Liver (tissue), 8 donors: ENCODE measurements at regions not wholly inside any gene's neighbourhood (a gene's known extent, or its start where the extent isn't known, plus 50 kb on each side); places are given as distances from the start of the nearest gene placed in this dataset.

Source experiments
- DNase-seq: peaks from one replicate; pipeline ENCODE4 v3.0.0-alpha.2; 2017; ENCODE audit warnings: low spot score
- H3K27ac ChIP-seq, 2 donors: one replicate each; pipeline ENCODE4 v1.7.0; 2013; ENCODE audit warnings: inconsistent platforms in 2 of 2, low read length in 2 of 2, control low read depth in 1 of 2, low read depth in 1 of 2, mild to moderate bottlenecking in 1 of 2
- H3K27me3 ChIP-seq, 4 donors: one replicate each; pipeline versions ENCODE4 v1.6.1 to v1.7.0; 2013; ENCODE audit warnings: low read length in 3 of 4, inconsistent platforms in 1 of 4, mild to moderate bottlenecking in 1 of 4, moderate library complexity in 1 of 4; ENCODE audit not compliant: control insufficient read depth in 4 of 4, insufficient read depth in 4 of 4
- H3K36me3 ChIP-seq, 4 donors: one replicate each; pipeline versions ENCODE4 v1.6.1 to v1.7.0; 2013; ENCODE audit warnings: low read length in 3 of 4, mild to moderate bottlenecking in 3 of 4, low read depth in 1 of 4, moderate library complexity in 1 of 4; ENCODE audit not compliant: control insufficient read depth in 4 of 4, insufficient read depth in 3 of 4
- H3K4me1 ChIP-seq, 4 donors: one replicate each; pipeline versions ENCODE4 v1.6.1 to v1.7.0; 2013; ENCODE audit warnings: low read length in 3 of 4, mild to moderate bottlenecking in 3 of 4, moderate library complexity in 1 of 4; ENCODE audit not compliant: control insufficient read depth in 4 of 4, insufficient read depth in 4 of 4
- H3K4me3 ChIP-seq, 3 donors: one replicate each; pipeline versions ENCODE4 v1.6.1 to v1.7.0; 2013; ENCODE audit warnings: low read length in 3 of 3, control low read depth in 1 of 3, low read depth in 1 of 3, mild to moderate bottlenecking in 1 of 3
- H3K9ac ChIP-seq, 2 donors: one replicate each; pipeline ENCODE4 v1.7.0; 2013; ENCODE audit warnings: low read length in 2 of 2, mild to moderate bottlenecking in 2 of 2, moderate library complexity in 2 of 2, control low read depth in 1 of 2, low read depth in 1 of 2
- H3K9me3 ChIP-seq, 4 donors: one replicate each; pipeline versions ENCODE4 v1.6.1 to v1.7.0; 2013; ENCODE audit warnings: low read length in 3 of 4; ENCODE audit not compliant: control insufficient read depth in 4 of 4
- EGR1 ChIP-seq, 2 donors: IDR thresholded peaks; 2 replicates each; pipeline ENCODE4 v1.6.1; 2016 to 2018; ENCODE audit warnings: antibody characterized with exemption in 2 of 2, low read depth in 2 of 2
- FOXA1 ChIP-seq: IDR thresholded peaks from 2 replicates; pipeline ENCODE4 v1.6.1; 2016; ENCODE audit warnings: antibody characterized with exemption
- FOXA2 ChIP-seq: IDR thresholded peaks from 2 replicates; pipeline ENCODE4 v1.6.1; 2016; ENCODE audit warnings: antibody characterized with exemption
- GABPA ChIP-seq, 2 donors: IDR thresholded peaks in 1 of 2; conservative IDR thresholded peaks in 1 of 2; 2 replicates each; pipeline ENCODE4 v1.6.1; 2016; ENCODE audit warnings: antibody characterized with exemption in 2 of 2, mild to moderate bottlenecking in 1 of 2, moderate library complexity in 1 of 2
- HNF4A ChIP-seq, 2 donors: conservative IDR thresholded peaks; 2 replicates each; pipeline ENCODE4 v1.6.1; 2016; ENCODE audit warnings: antibody characterized with exemption in 2 of 2, mild to moderate bottlenecking in 2 of 2
- HNF4G ChIP-seq: IDR thresholded peaks from 2 replicates; pipeline ENCODE4 v1.6.1; 2016; ENCODE audit warnings: antibody characterized with exemption
- JUND ChIP-seq, 2 donors: IDR thresholded peaks; 2 replicates each; pipeline ENCODE4 v1.6.1; 2016; ENCODE audit warnings: antibody characterized with exemption in 2 of 2
- NR2F2 ChIP-seq: IDR thresholded peaks from 2 replicates; pipeline ENCODE4 v1.6.1; 2016; ENCODE audit warnings: antibody characterized with exemption
- RAD21 ChIP-seq, 2 donors: IDR thresholded peaks; 2 replicates each; pipeline ENCODE4 v1.6.1; 2016; ENCODE audit warnings: antibody characterized with exemption in 2 of 2, mild to moderate bottlenecking in 2 of 2
- RXRA ChIP-seq, 2 donors: IDR thresholded peaks; 2 replicates each; pipeline ENCODE4 v1.6.1; 2017 to 2018; ENCODE audit warnings: antibody characterized with exemption in 2 of 2, mild to moderate bottlenecking in 1 of 2
- SP1 ChIP-seq: IDR thresholded peaks from 2 replicates; pipeline ENCODE4 v1.6.1; 2018; ENCODE audit warnings: antibody characterized with exemption, mild to moderate bottlenecking
- TAF1 ChIP-seq: conservative IDR thresholded peaks from 2 replicates; pipeline ENCODE4 v1.6.1; 2016; ENCODE audit warnings: antibody characterized with exemption, mild to moderate bottlenecking
- YY1 ChIP-seq: IDR thresholded peaks from 2 replicates; pipeline ENCODE4 v1.6.1; 2016; ENCODE audit warnings: antibody characterized with exemption, mild to moderate bottlenecking
- WGBS: extraction: QIAGEN DNeasy Blood & Tissue Kit; methylation state at CpG from one replicate; pipeline ENCODE4 v1.1.7; 2013; 5-methylcytosine and 5-hydroxymethylcytosine counted together
- TF ChIP-seq, protein P1 (sequence below): IDR thresholded peaks from 2 replicates; pipeline ENCODE4 v1.6.1; 2016; ENCODE audit warnings: antibody characterized with exemption
- TF ChIP-seq, protein P2 (sequence below): IDR thresholded peaks from 2 replicates; pipeline ENCODE4 v1.6.1; 2016; ENCODE audit warnings: antibody characterized with exemption, mild to moderate bottlenecking
- TF ChIP-seq, protein P3 (sequence below): fragments of 150-350 bp; IDR thresholded peaks from 2 replicates; pipeline ENCODE4 v1.5.1; 2017; ENCODE audit warnings: improper control_type of control experiment, low read depth, low read length; ENCODE audit not compliant: missing input control
- TF ChIP-seq, protein P4 (sequence below): IDR thresholded peaks from 2 replicates; pipeline ENCODE4 v1.6.1; 2016; ENCODE audit warnings: antibody characterized with exemption
- TF ChIP-seq, protein P5 (sequence below): IDR thresholded peaks from 2 replicates; pipeline ENCODE4 v1.6.1; 2016; ENCODE audit warnings: antibody characterized with exemption
- donor health status: healthy.
- donor health status: healthy.
- donor health status: healthy.
- donor health status: healthy.
- donor health status: healthy.

DNA sequence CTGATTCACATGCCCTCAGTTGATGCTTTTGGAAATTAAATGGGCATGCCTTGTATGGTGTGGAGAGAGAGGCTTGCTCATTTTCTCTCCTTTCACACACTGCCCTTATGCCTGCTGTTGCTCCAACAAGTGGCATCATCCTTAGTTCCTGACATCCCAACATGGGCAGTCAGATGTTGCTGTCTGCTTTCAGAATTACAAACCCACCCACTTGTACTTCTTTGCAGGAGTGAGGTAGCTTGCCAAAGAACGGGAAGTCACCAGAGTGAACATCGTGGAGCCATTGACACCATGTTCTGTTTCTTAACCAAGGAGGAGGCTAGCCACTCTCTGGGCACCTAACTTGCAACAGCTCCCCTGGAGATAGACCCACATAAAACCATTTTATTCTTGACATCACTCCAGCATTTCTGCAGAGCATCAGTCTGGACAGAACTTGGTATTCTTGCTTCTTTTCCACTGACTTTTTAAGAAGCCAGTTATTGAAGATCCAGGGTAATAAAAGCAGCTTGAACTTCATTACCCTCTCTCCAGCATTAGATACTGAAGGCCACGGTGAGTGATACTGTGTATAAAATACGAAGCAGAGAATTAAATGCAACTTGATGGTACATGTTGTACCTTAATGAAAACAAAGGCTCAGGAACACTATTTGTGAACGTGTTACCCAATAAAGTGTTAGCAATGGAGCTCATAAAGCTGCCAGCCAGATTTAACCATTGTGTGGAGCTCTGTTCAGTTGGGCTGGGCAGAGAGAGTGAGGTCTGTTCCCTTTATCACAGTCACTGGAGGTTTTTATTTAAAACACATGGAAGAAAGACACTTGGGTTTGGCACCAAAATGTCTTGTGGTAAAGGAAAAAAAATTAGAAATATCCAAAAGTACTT is 195.8 kb upstream of the HABP2 start:
- no peak overlapping the region for H3K9ac ChIP-seq
- no peaks in the 10 kb centered on the region for H3K27me3 ChIP-seq
- H3K36me3 ChIP-seq: no peaks in the 10 kb centered on the region
- H3K4me3 ChIP-seq: no peak overlapping the region
- TF ChIP-seq EGR1 (IDR thresholded peaks at IDR 0.05; ENCODE audit: low read depth in 2 of 2) (no peak), JUND (IDR thresholded peaks at IDR 0.05) (no peak), TAF1 (no peak), RAD21 (IDR thresholded peaks at IDR 0.05) (no peak), HNF4G (no peak), GABPA (IDR thresholded peaks at IDR 0.05 in 1 of 2, conservative IDR thresholded peaks at IDR 0.05 in 1 of 2) (no peak), NR2F2 (no peak), FOXA1 (no peak), RXRA (IDR thresholded peaks at IDR 0.05) (no peak), FOXA2 (no peak), HNF4A (conservative IDR thresholded peaks at IDR 0.05) (no peak), SP1 (no peak), YY1 (no peak)
- TF ChIP-seq, protein P1, sequence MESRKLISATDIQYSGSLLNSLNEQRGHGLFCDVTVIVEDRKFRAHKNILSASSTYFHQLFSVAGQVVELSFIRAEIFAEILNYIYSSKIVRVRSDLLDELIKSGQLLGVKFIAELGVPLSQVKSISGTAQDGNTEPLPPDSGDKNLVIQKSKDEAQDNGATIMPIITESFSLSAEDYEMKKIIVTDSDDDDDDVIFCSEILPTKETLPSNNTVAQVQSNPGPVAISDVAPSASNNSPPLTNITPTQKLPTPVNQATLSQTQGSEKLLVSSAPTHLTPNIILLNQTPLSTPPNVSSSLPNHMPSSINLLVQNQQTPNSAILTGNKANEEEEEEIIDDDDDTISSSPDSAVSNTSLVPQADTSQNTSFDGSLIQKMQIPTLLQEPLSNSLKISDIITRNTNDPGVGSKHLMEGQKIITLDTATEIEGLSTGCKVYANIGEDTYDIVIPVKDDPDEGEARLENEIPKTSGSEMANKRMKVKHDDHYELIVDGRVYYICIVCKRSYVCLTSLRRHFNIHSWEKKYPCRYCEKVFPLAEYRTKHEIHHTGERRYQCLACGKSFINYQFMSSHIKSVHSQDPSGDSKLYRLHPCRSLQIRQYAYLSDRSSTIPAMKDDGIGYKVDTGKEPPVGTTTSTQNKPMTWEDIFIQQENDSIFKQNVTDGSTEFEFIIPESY: no peak
- TF ChIP-seq, protein P2, sequence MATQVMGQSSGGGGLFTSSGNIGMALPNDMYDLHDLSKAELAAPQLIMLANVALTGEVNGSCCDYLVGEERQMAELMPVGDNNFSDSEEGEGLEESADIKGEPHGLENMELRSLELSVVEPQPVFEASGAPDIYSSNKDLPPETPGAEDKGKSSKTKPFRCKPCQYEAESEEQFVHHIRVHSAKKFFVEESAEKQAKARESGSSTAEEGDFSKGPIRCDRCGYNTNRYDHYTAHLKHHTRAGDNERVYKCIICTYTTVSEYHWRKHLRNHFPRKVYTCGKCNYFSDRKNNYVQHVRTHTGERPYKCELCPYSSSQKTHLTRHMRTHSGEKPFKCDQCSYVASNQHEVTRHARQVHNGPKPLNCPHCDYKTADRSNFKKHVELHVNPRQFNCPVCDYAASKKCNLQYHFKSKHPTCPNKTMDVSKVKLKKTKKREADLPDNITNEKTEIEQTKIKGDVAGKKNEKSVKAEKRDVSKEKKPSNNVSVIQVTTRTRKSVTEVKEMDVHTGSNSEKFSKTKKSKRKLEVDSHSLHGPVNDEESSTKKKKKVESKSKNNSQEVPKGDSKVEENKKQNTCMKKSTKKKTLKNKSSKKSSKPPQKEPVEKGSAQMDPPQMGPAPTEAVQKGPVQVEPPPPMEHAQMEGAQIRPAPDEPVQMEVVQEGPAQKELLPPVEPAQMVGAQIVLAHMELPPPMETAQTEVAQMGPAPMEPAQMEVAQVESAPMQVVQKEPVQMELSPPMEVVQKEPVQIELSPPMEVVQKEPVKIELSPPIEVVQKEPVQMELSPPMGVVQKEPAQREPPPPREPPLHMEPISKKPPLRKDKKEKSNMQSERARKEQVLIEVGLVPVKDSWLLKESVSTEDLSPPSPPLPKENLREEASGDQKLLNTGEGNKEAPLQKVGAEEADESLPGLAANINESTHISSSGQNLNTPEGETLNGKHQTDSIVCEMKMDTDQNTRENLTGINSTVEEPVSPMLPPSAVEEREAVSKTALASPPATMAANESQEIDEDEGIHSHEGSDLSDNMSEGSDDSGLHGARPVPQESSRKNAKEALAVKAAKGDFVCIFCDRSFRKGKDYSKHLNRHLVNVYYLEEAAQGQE: no peak
- TF ChIP-seq, protein P3, sequence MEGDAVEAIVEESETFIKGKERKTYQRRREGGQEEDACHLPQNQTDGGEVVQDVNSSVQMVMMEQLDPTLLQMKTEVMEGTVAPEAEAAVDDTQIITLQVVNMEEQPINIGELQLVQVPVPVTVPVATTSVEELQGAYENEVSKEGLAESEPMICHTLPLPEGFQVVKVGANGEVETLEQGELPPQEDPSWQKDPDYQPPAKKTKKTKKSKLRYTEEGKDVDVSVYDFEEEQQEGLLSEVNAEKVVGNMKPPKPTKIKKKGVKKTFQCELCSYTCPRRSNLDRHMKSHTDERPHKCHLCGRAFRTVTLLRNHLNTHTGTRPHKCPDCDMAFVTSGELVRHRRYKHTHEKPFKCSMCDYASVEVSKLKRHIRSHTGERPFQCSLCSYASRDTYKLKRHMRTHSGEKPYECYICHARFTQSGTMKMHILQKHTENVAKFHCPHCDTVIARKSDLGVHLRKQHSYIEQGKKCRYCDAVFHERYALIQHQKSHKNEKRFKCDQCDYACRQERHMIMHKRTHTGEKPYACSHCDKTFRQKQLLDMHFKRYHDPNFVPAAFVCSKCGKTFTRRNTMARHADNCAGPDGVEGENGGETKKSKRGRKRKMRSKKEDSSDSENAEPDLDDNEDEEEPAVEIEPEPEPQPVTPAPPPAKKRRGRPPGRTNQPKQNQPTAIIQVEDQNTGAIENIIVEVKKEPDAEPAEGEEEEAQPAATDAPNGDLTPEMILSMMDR: no peak
- TF ChIP-seq, protein P4, sequence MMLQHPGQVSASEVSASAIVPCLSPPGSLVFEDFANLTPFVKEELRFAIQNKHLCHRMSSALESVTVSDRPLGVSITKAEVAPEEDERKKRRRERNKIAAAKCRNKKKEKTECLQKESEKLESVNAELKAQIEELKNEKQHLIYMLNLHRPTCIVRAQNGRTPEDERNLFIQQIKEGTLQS: no peak
- TF ChIP-seq, protein P5, sequence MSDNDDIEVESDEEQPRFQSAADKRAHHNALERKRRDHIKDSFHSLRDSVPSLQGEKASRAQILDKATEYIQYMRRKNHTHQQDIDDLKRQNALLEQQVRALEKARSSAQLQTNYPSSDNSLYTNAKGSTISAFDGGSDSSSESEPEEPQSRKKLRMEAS: no peak
- no peak for DNase-seq
- H3K4me1 ChIP-seq: no peaks in the 10 kb centered on the region
- H3K27ac ChIP-seq: no peak overlapping the region
- 74% methylated on average over 5 of the region's 5 CpGs for WGBS
- no peaks in the 10 kb centered on the region for H3K9me3 ChIP-seq
